ENCODE measurements at regions not wholly inside any gene's neighbourhood (a gene's known extent, or its start where the extent isn't known, plus 50 kb on each side); places are given as distances from the start of the nearest gene placed in this dataset.

GRCh38 chr6:105650347-105650746 lies 247.5 kb upstream of the PREP start (continued):
- TF ChIP-seq, protein P1, sequence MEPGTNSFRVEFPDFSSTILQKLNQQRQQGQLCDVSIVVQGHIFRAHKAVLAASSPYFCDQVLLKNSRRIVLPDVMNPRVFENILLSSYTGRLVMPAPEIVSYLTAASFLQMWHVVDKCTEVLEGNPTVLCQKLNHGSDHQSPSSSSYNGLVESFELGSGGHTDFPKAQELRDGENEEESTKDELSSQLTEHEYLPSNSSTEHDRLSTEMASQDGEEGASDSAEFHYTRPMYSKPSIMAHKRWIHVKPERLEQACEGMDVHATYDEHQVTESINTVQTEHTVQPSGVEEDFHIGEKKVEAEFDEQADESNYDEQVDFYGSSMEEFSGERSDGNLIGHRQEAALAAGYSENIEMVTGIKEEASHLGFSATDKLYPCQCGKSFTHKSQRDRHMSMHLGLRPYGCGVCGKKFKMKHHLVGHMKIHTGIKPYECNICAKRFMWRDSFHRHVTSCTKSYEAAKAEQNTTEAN (CRISPR knock-in tag; conservative IDR thresholded peaks at IDR 0.05), result no peak
- TF ChIP-seq ZNF782 (CRISPR knock-in tag; IDR thresholded peaks at IDR 0.05; ENCODE audit: borderline replicate concordance), result no peak

- WGBS (ENCODE audit: low lambda C conversion rate), result 0% methylated on average over 1 of the region's 1 CpG
- Histone ChIP-seq H4K20me1 (ENCODE audit: insufficient read depth, low read length) (no peaks in the 10 kb centered on the region), H3K9ac (ENCODE audit: insufficient read depth, low read depth, low read length) (no peak overlapping the region), H3K27ac (ENCODE audit: extremely low read length, insufficient read depth, low read length) (no peak overlapping the region), H3K27me3 (ENCODE audit: control insufficient read depth in 1 of 2, insufficient read depth in 2 of 2, low read length in 2 of 2) (no peaks in the 10 kb centered on the region; a peak in 1 of 5 replicates), H3K36me3 (replicated peaks in 1 of 2; ENCODE audit: control insufficient read depth in 1 of 2, insufficient read depth in 2 of 2, low read length in 2 of 2) (no peaks in the 10 kb centered on the region), H2AFZ (ENCODE audit: low read length) (no peak overlapping the region), H3K4me3 (replicated peaks in 1 of 3; ENCODE audit: insufficient read depth in 1 of 3, low read depth in 2 of 3, low read length in 3 of 3) (no peak overlapping the region), H3K4me1 (ENCODE audit: insufficient read depth, low read length) (peaks cover 7% of the 10 kb centered on the region; the same call in 1 of the 2 replicates), H3K9me3 (ENCODE audit: low read length) (no peaks in the 10 kb centered on the region), H3K4me2 (ENCODE audit: low read depth, low read length) (no peak overlapping the region), H3K79me2 (ENCODE audit: insufficient read depth, low read length) (no peaks in the 10 kb centered on the region)
- BruUV-seq (replicated peaks), result no TSS peak
- ATAC-seq (no peak), DNase-seq (ENCODE audit: low spot score) (no peak), FAIRE-seq (no peak)
- TF ChIP-seq, protein P2, sequence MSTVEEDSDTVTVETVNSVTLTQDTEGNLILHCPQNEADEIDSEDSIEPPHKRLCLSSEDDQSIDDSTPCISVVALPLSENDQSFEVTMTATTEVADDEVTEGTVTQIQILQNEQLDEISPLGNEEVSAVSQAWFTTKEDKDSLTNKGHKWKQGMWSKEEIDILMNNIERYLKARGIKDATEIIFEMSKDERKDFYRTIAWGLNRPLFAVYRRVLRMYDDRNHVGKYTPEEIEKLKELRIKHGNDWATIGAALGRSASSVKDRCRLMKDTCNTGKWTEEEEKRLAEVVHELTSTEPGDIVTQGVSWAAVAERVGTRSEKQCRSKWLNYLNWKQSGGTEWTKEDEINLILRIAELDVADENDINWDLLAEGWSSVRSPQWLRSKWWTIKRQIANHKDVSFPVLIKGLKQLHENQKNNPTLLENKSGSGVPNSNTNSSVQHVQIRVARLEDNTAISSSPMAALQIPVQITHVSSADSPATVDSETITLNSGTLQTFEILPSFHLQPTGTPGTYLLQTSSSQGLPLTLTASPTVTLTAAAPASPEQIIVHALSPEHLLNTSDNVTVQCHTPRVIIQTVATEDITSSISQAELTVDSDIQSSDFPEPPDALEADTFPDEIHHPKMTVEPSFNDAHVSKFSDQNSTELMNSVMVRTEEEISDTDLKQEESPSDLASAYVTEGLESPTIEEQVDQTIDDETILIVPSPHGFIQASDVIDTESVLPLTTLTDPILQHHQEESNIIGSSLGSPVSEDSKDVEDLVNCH (CRISPR knock-in tag; IDR thresholded peaks at IDR 0.05), result no peak
- TF ChIP-seq MIER2 (CRISPR knock-in tag; IDR thresholded peaks at IDR 0.05) (no peak), TAF15 (IDR thresholded peaks at IDR 0.05; ENCODE audit: low read depth, low read length, poor library complexity, severe bottlenecking) (no peak), SYNCRIP (IDR thresholded peaks at IDR 0.05; ENCODE audit: insufficient read depth, low read depth, low read length) (no peak), ARID2 (CRISPR knock-in tag; IDR thresholded peaks at IDR 0.05; ENCODE audit: borderline replicate concordance) (no peak), BORCS8-MEF2B (CRISPR knock-in tag; IDR thresholded peaks at IDR 0.05) (no peak), GRHL1 (CRISPR knock-in tag; conservative IDR thresholded peaks at IDR 0.05) (no peak)
- TF ChIP-seq, protein P3, sequence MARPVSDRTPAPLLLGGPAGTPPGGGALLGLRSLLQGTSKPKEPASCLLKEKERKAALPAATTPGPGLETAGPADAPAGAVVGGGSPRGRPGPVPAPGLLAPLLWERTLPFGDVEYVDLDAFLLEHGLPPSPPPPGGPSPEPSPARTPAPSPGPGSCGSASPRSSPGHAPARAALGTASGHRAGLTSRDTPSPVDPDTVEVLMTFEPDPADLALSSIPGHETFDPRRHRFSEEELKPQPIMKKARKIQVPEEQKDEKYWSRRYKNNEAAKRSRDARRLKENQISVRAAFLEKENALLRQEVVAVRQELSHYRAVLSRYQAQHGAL (CRISPR knock-in tag; IDR thresholded peaks at IDR 0.05; ENCODE audit: not compliant biosample characterization), result no peak
- TF ChIP-seq, protein P4, sequence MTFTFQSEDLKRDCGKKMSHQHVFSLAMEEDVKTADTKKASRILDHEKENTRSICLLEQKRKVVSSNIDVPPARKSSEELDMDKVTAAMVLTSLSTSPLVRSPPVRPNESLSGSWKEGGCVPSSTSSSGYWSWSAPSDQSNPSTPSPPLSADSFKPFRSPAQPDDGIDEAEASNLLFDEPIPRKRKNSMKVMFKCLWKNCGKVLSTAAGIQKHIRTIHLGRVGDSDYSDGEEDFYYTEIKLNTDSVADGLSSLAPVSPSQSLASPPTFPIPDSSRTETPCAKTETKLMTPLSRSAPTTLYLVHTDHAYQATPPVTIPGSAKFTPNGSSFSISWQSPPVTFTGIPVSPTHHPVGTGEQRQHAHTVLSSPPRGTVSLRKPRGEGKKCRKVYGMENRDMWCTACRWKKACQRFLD (CRISPR knock-in tag; IDR thresholded peaks at IDR 0.05; ENCODE audit: borderline replicate concordance), result no peak
- intact Hi-C loops (cut with micrococcal nuclease; ENCODE audit: unreplicated experiment) (no loop called here), in situ Hi-C loops (cut with HindIII; ENCODE audit: extremely low pct_ligation_motif_present, low pct_unique_long_range_greater_than_20kb) (no loop called here)
- ChIA-PET POLR2A (no interaction called here), CTCF (ENCODE audit: low intra/inter-chr PET ratio, low total read pairs) (no interaction called here)
Observed at GRCh38 chr6:105649192-105649591, 246.3 kb upstream of the PREP start.
